DMS153 treated with DMSO at 0.1 percent for 48 hours (cell line): ENCODE measurements at regions not wholly inside any gene's neighbourhood (a gene's known extent, or its start where the extent isn't known, plus 50 kb on each side); places are given as distances from the start of the nearest gene placed in this dataset.
"Not testable (repeated sequence)": the region's sequence is repeated elsewhere in the genome, so short reads cannot be mapped to it uniquely, and the experiment has no call there.

Source experiments
- DNase-seq: peaks from one replicate; lab custom pipeline; 2025; ENCODE audit not compliant: unreplicated experiment; lab: John Stamatoyannopoulos, UW

GRCh38 chr4:112940336-112940735 is 109.1 kb upstream of the ANK2 start:
- DNase-seq, result no peak

- no peak for DNase-seq
These were observed 107.4 kb upstream of the ANK2 start for GRCh38 chr4:112942077-112942476.

GRCh38 chr4:112942997-112943396 is 106.5 kb upstream of the ANK2 start:
- DNase-seq, result no peak

GRCh38 chr4:112944006-112944405 is 105.4 kb upstream of the ANK2 start:
- DNase-seq, result no peak

- DNase-seq, result no peak
These were observed 103.3 kb upstream of the ANK2 start for GRCh38 chr4:112946127-112946526.

- DNase-seq, result no peak
These were observed 101.8 kb upstream of the ANK2 start for GRCh38 chr4:112947616-112948015.

- no peak for DNase-seq
These were observed 97.8 kb upstream of the ANK2 start for GRCh38 chr4:112951362-112952312.

GRCh38 chr4:112952313-112952700 is 97.1 kb upstream of the ANK2 start:
- no peak for DNase-seq

GRCh38 chr4:112953262-112953661 is 96.2 kb upstream of the ANK2 start:
- DNase-seq, result no peak

GRCh38 chr4:112954286-112954685 is 95.2 kb upstream of the ANK2 start:
- no peak for DNase-seq

- DNase-seq, result peak; percentile 37
These were observed 93.0 kb upstream of the ANK2 start for GRCh38 chr4:112956484-112956896.

GRCh38 chr4:112957764-112958163 is 91.7 kb upstream of the ANK2 start:
- DNase-seq, result not testable (repeated sequence)

- DNase-seq, result no peak
These were observed 82.6 kb upstream of the ANK2 start for GRCh38 chr4:112966701-112967488.

GRCh38 chr4:112968451-112969159 is 80.8 kb upstream of the ANK2 start:
- no peak for DNase-seq

GRCh38 chr4:112970903-112971302 is 78.5 kb upstream of the ANK2 start:
- no peak for DNase-seq

GRCh38 chr4:112973750-112974251 is 75.7 kb upstream of the ANK2 start:
- DNase-seq, result no peak

GRCh38 chr4:112975567-112976355 is 73.7 kb upstream of the ANK2 start:
- DNase-seq, result no peak

GRCh38 chr4:112978691-112979472 is 70.6 kb upstream of the ANK2 start:
- no peak for DNase-seq

- no peak for DNase-seq
These were observed 69.5 kb upstream of the ANK2 start for GRCh38 chr4:112979881-112980421.
